ENCODE measurements at regions not wholly inside any gene's neighbourhood (a gene's known extent, or its start where the extent isn't known, plus 50 kb on each side); places are given as distances from the start of the nearest gene placed in this dataset.
"Not testable (repeated sequence)": the region's sequence is repeated elsewhere in the genome, so short reads cannot be mapped to it uniquely, and the experiment has no call there.

DNA sequence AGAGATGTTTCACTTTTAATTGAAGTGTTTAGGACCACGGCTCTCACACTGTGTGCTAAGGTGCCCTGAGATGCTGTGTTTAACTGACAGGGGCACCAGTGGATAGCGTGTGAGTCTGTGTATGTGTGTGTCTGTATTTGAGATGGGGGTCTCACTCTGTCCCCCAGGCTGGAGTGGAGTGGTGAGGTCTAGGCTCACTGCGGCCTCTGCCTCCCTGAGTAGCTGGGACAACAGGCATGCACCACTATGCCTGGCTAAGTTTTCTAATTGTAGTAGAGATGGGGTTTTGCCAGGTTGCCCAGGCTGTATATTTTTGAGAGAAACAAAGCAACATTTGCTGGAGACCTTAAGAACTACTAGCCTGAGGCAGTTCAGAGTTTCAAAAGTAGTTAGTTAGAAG, 80.6 kb upstream of the ZNF337 start:
- TF ChIP-seq, protein P1, sequence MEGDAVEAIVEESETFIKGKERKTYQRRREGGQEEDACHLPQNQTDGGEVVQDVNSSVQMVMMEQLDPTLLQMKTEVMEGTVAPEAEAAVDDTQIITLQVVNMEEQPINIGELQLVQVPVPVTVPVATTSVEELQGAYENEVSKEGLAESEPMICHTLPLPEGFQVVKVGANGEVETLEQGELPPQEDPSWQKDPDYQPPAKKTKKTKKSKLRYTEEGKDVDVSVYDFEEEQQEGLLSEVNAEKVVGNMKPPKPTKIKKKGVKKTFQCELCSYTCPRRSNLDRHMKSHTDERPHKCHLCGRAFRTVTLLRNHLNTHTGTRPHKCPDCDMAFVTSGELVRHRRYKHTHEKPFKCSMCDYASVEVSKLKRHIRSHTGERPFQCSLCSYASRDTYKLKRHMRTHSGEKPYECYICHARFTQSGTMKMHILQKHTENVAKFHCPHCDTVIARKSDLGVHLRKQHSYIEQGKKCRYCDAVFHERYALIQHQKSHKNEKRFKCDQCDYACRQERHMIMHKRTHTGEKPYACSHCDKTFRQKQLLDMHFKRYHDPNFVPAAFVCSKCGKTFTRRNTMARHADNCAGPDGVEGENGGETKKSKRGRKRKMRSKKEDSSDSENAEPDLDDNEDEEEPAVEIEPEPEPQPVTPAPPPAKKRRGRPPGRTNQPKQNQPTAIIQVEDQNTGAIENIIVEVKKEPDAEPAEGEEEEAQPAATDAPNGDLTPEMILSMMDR (IDR thresholded peaks at IDR 0.05): not testable (repeated sequence)
- TF ChIP-seq EP300 (IDR thresholded peaks at IDR 0.05; ENCODE audit: low read depth); POLR2AphosphoS5 (IDR thresholded peaks at IDR 0.05): not testable (repeated sequence)

Measured in transverse colon (tissue), 4 donors.